ENCODE measurements at regions not wholly inside any gene's neighbourhood (a gene's known extent, or its start where the extent isn't known, plus 50 kb on each side); places are given as distances from the start of the nearest gene placed in this dataset.
A peak's percentile ranks its signal among the peaks of the same experiment; 100 is the strongest.
"Not testable (repeated sequence)": the region's sequence is repeated elsewhere in the genome, so short reads cannot be mapped to it uniquely, and the experiment has no call there.

DNA sequence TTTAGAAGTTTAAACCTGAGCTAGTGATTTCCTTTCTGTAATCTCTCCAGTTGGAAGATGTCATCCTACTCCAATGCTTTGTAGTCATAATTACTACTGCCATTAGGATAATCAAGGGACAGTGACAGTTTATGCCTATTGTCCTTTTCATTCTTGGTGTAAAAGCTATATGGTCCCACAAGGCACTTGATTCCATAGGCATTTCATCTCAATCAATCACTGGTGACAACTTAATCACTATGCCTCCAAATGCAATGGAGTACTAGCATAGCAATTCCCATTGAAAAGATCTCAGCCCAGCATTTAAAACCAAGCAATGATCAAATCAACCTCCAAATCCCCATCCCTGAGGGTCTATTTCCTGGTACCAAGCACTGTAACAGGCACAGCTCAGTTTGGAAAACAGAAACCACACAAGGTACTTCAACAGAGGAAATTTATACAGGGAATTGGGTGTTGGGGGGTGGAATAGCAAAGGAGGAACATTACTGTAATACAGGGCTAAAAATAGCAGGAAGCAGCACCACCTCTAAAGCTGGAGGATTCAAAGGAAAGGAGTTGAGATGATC lies 51.0 kb downstream of the FHIP2A start:
- CTCF ChIA-PET = interaction anchor here (0.6 to 3.9 kb wide), 2 partner anchors 7 to 1246 kb away, joined by 3 to 16 read pairs; no protein-coding TSS in a partner anchor
- TF ChIP-seq CTBP1 (IDR thresholded peaks at IDR 0.05; ENCODE audit: borderline replicate concordance) (no peak), ZNF384 (IDR thresholded peaks at IDR 0.05) (no peak)
- TF ChIP-seq, protein P1, sequence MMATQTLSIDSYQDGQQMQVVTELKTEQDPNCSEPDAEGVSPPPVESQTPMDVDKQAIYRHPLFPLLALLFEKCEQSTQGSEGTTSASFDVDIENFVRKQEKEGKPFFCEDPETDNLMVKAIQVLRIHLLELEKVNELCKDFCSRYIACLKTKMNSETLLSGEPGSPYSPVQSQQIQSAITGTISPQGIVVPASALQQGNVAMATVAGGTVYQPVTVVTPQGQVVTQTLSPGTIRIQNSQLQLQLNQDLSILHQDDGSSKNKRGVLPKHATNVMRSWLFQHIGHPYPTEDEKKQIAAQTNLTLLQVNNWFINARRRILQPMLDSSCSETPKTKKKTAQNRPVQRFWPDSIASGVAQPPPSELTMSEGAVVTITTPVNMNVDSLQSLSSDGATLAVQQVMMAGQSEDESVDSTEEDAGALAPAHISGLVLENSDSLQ (IDR thresholded peaks at IDR 0.05) = peak; percentile 23; the same call in 1 of the 2 replicates
- no peak for DNase-seq (ENCODE audit: extremely low spot score)
- POLR2A ChIA-PET = interaction anchor here (1.0 kb wide), 1 partner anchor 51 kb away, joined by 3 read pairs; the partner anchor contains the start of gene FHIP2A

DNA sequence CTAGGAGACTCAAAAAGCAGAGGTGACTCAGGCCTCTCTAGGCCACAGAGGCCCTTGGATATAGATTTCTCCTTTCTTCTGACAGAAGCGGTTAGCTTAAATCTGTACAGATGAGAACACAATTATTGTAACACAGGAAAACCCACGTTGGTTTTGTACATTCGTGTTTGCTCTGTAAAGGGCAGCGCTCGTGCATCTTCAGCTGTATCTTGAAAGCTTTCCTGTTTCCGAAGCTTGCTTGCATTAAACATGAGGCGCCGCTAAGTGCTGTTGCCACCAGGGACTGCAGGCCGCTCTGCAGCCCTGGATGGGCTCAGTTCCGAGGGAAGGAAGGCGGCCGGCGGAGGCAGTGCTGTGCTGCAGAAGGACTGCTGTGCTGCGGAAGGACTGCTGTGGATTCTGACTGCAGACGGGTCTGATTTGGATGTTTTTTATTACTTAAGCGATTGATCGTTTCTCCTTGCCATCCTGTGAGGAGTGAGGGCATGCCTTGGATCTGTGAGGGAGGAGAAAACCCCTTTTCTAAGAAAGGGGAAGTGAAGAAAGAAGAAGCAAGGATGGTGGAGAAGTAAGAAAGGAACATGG lies 53.3 kb downstream of the FHIP2A start:
- ChIA-PET CTCF (no interaction called here), POLR2A (no interaction called here)
- TF ChIP-seq L3MBTL2 (conservative IDR thresholded peaks at IDR 0.05) = no peak
- TF ChIP-seq HDGF (IDR thresholded peaks at IDR 0.05; ENCODE audit: borderline replicate concordance) = no peak
- no peak for TF ChIP-seq ELF4 (IDR thresholded peaks at IDR 0.05)
- no peak for TF ChIP-seq CTBP1 (IDR thresholded peaks at IDR 0.05; ENCODE audit: borderline replicate concordance)
- TF ChIP-seq BHLHE40 (IDR thresholded peaks at IDR 0.05; ENCODE audit: borderline replicate concordance) = no peak
- TF ChIP-seq FOXM1 (IDR thresholded peaks at IDR 0.05; ENCODE audit: borderline replicate concordance) = no peak
- no peak for TF ChIP-seq TARDBP (IDR thresholded peaks at IDR 0.05)
- no peak for TF ChIP-seq FOXK2 (IDR thresholded peaks at IDR 0.05)
- TF ChIP-seq ZNF384 (IDR thresholded peaks at IDR 0.05) = no peak
- TF ChIP-seq FOXA1 (IDR thresholded peaks at IDR 0.05) = no peak
- TF ChIP-seq ARNT (IDR thresholded peaks at IDR 0.05) = no peak
- TF ChIP-seq, protein P1 (IDR thresholded peaks at IDR 0.05) = no peak
- no peak for TF ChIP-seq SUZ12 (IDR thresholded peaks at IDR 0.05)
- TF ChIP-seq NFRKB (IDR thresholded peaks at IDR 0.05) = no peak
- no peak for TF ChIP-seq SP1 (IDR thresholded peaks at IDR 0.05)
- TF ChIP-seq LEF1 (IDR thresholded peaks at IDR 0.05; ENCODE audit: borderline replicate concordance) = no peak
- peak; percentile 72 for DNase-seq (ENCODE audit: extremely low spot score)

DNA sequence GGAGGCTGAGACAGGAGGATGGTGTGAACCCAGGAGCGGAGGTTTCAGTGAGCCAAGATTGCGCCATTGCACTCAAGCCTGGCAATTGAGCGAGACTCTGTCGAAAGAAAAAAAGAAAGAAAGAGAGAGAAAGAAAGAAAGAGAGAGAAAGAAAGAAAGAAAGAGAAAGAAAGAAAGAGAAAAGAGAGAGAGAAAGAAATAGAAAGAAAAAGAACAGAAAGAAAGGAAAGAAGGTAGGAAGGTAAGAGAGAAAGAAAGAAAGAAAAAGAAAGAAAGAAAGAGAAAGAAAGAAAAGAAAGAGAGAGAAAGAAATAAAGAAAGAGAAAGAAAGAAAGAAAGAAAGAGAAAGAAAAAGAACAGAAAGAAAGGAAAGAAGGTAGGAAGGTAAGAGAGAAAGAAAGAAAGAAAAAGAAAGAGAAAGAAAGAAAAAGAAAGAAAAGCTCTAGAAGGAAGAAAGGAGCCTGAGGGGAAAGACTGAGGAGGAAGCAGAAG lies 54.1 kb downstream of the FHIP2A start:
- POLR2A ChIA-PET, CTCF ChIA-PET: not testable (repeated sequence)

DNA sequence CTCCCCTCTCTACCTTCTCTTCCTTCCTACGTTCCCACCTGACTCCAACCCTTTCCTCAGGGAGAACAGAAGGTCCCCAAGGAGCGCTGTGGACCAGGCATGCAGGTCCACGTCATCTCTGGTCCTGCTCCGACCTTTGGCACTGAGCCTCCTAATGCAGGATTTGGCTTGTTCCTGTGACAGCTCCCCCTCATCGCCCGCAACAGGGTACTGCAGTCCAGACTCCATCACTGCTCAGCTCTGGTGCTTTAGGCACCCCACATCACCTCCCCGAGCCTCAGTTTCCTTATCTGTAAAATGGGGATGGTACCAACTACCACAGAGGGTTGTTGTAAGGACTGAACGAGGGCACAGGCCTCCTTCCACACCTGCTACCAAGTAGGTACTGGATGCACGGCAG lies 54.6 kb downstream of the FHIP2A start:
- no peak for DNase-seq (ENCODE audit: extremely low spot score)
- ChIA-PET CTCF (interaction anchor here (0.6 to 2.3 kb wide), 4 partner anchors 45 to 254 kb away, joined by 3 to 18 read pairs (median 4); no protein-coding TSS in a partner anchor), POLR2A (interaction anchor here (1.3 kb wide), 1 partner anchor 62 kb away, joined by 5 read pairs; the partner anchor contains the start of gene TRUB1)
- no peak for TF ChIP-seq ELF4 (IDR thresholded peaks at IDR 0.05)
- no peak for TF ChIP-seq ZNF384 (IDR thresholded peaks at IDR 0.05)
- TF ChIP-seq LEF1 (IDR thresholded peaks at IDR 0.05; ENCODE audit: borderline replicate concordance) = no peak
- TF ChIP-seq L3MBTL2 (conservative IDR thresholded peaks at IDR 0.05) = no peak
- no peak for TF ChIP-seq FOXM1 (IDR thresholded peaks at IDR 0.05; ENCODE audit: borderline replicate concordance)
- no peak for TF ChIP-seq SUZ12 (IDR thresholded peaks at IDR 0.05)
- TF ChIP-seq SP1 (IDR thresholded peaks at IDR 0.05) = no peak
- no peak for TF ChIP-seq TARDBP (IDR thresholded peaks at IDR 0.05)
- TF ChIP-seq NFRKB (IDR thresholded peaks at IDR 0.05) = no peak
- TF ChIP-seq FOXK2 (IDR thresholded peaks at IDR 0.05) = no peak

More for the DNA sequence above, 54.1 kb downstream of the FHIP2A start:
- not testable (repeated sequence) for DNase-seq (ENCODE audit: extremely low spot score)

DNA sequence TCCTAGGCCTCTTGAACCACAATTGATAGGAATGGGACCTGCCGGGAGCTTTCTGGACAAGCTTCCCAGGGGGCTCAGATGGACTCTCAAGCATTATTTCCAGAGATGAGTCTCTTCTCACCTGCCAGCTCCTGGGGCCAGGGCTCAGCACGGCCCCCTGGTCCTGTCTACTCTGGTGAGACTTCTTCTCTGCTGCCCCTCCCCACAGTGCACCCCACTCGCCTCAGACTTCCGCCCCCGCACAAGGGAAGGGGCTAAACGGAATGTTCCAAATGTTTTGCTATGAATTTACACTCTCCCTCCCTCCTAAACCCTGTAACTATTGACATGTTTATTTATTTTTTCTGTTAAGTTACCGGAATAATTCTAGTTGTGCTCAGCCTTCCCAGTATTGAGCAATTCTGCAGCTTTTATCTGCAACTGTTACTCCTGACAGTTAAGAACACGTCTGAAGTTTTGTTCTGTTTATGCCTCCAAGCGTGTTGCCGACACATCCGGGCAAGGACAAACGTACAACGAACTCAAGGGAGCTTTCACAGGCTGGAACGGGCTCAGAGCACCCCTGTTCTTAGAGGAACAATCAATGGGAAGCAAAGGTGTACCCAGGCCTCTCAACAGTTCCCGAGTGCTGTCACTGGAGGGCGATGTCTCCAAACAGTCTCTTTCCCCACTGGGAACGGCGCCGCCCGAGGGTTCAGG lies 55.2 kb downstream of the FHIP2A start:
- POLR2A ChIA-PET = interaction anchor here (1.3 kb wide), 1 partner anchor 61 kb away, joined by 5 read pairs; the partner anchor contains the start of gene TRUB1
- TF ChIP-seq CTBP1 (IDR thresholded peaks at IDR 0.05; ENCODE audit: borderline replicate concordance) = no peak
- no peak for TF ChIP-seq BHLHE40 (IDR thresholded peaks at IDR 0.05; ENCODE audit: borderline replicate concordance)
- no peak for TF ChIP-seq TARDBP (IDR thresholded peaks at IDR 0.05)
- no peak for TF ChIP-seq ARNT (IDR thresholded peaks at IDR 0.05)
- no peak for TF ChIP-seq ELF4 (IDR thresholded peaks at IDR 0.05)
- TF ChIP-seq, protein P1 (IDR thresholded peaks at IDR 0.05) = no peak
- TF ChIP-seq SP1 (IDR thresholded peaks at IDR 0.05) = no peak
- no peak for TF ChIP-seq FOXA1 (IDR thresholded peaks at IDR 0.05)
- no peak for TF ChIP-seq L3MBTL2 (conservative IDR thresholded peaks at IDR 0.05)
- TF ChIP-seq SUZ12 (IDR thresholded peaks at IDR 0.05) = no peak
- no peak for TF ChIP-seq FOXM1 (IDR thresholded peaks at IDR 0.05; ENCODE audit: borderline replicate concordance)
- TF ChIP-seq FOXK2 (IDR thresholded peaks at IDR 0.05) = no peak

DNA sequence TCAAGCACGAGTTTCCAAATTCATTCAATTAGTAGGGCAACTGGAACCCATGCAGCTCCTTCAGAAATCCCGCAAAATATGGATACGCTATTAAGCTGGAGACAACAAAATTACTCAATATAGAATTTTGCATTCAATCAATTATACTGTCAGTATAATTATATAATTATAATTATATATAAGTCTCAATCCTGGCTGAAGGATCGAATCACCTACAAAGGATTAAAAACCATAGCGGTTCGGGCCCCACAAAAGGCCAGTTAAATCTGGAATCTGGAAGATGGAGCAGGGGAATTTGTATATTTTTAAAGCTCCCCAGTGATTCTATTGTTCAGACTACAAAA lies 55.7 kb downstream of the FHIP2A start:
- ChIA-PET CTCF (interaction anchor here (1.0 to 2.3 kb wide), 8 partner anchors 14 to 253 kb away, joined by 3 to 18 read pairs (median 4); no protein-coding TSS in a partner anchor), POLR2A (interaction anchor here (1.3 kb wide), 1 partner anchor 61 kb away, joined by 5 read pairs; the partner anchor contains the start of gene TRUB1)
- TF ChIP-seq FOXA1 (IDR thresholded peaks at IDR 0.05) (no peak), TARDBP (IDR thresholded peaks at IDR 0.05) (no peak), L3MBTL2 (conservative IDR thresholded peaks at IDR 0.05) (no peak), CTBP1 (IDR thresholded peaks at IDR 0.05; ENCODE audit: borderline replicate concordance) (no peak), SUZ12 (IDR thresholded peaks at IDR 0.05) (no peak), SP1 (IDR thresholded peaks at IDR 0.05) (no peak), BHLHE40 (IDR thresholded peaks at IDR 0.05; ENCODE audit: borderline replicate concordance) (no peak), ZNF384 (IDR thresholded peaks at IDR 0.05) (no peak)
- TF ChIP-seq, protein P1 (IDR thresholded peaks at IDR 0.05) = no peak
- DNase-seq (ENCODE audit: extremely low spot score) = no peak

More for the DNA sequence above, 55.2 kb downstream of the FHIP2A start:
- CTCF ChIA-PET = interaction anchor here (0.6 to 2.3 kb wide), 9 partner anchors 14 to 253 kb away, joined by 3 to 18 read pairs (median 3); no protein-coding TSS in a partner anchor
- peak; percentile 85 for DNase-seq (ENCODE audit: extremely low spot score)

All from HEK293T (cell line).